GM12878 (cell line): ENCODE measurements at regions not wholly inside any gene's neighbourhood (a gene's known extent, or its start where the extent isn't known, plus 50 kb on each side); places are given as distances from the start of the nearest gene placed in this dataset.
"Not testable (repeated sequence)": the region's sequence is repeated elsewhere in the genome, so short reads cannot be mapped to it uniquely, and the experiment has no call there.

ENCODE experiments used
- BHLHE40 ChIP-seq, 2 experiments: fragments of 450-650 bp in 1 of 2; IDR thresholded peaks; 2 replicates each; pipeline ENCODE4 v1.6.1; 2011 to 2017; ENCODE audit warnings: low read depth in 2 of 2, borderline replicate concordance in 1 of 2, improper control_type of control experiment in 1 of 2, low read length in 1 of 2, mild to moderate bottlenecking in 1 of 2
- CEBPB ChIP-seq, 2 experiments: fragments of 150-350 bp in 1 of 2; IDR thresholded peaks; 2 replicates each; pipeline ENCODE4 v1.6.1; 2012 to 2014; ENCODE audit warnings: low read depth in 2 of 2, low read length in 2 of 2, borderline replicate concordance in 1 of 2, inconsistent platforms in 1 of 2
- CTCF ChIP-seq, 3 experiments: IDR thresholded peaks in 2 of 3; conservative IDR thresholded peaks in 1 of 3; 2 replicates each; pipeline ENCODE4 v1.5.1; 2011; ENCODE audit warnings: low read depth in 3 of 3, low read length in 3 of 3, mild to moderate bottlenecking in 3 of 3, control low read depth in 2 of 3, moderate library complexity in 2 of 3, inconsistent platforms in 1 of 3, mixed read lengths in 1 of 3; ENCODE audit not compliant: control insufficient read depth in 2 of 3, insufficient read depth in 1 of 3; ENCODE audit errors: extremely low read depth in 1 of 3
- EZH2 ChIP-seq: IDR thresholded peaks from 2 replicates; pipeline ENCODE4 v1.6.1; 2012; ENCODE audit warnings: low read depth, mild to moderate bottlenecking, control low read depth, inconsistent platforms, low read length, borderline replicate concordance; ENCODE audit not compliant: control insufficient read depth
- IRF3 ChIP-seq: fragments of 450-650 bp; IDR thresholded peaks from 2 replicates; pipeline ENCODE4 v1.6.1; 2014; ENCODE audit warnings: mild to moderate bottlenecking
- POLR2A ChIP-seq: IDR thresholded peaks from 2 replicates; pipeline ENCODE4 v1.6.1; 2011; ENCODE audit warnings: low read depth, mild to moderate bottlenecking, low read length
- POLR2AphosphoS5 ChIP-seq: IDR thresholded peaks from 2 replicates; pipeline ENCODE4 v1.6.1; 2011; ENCODE audit warnings: mild to moderate bottlenecking, low read length, inconsistent platforms
- TF ChIP-seq, protein P1 (sequence below): IDR thresholded peaks from 2 replicates; pipeline ENCODE4 v1.6.1; 2012; ENCODE audit warnings: low read depth, low read length, improper control_type of control experiment

- TF ChIP-seq CEBPB (IDR thresholded peaks at IDR 0.05; ENCODE audit: borderline replicate concordance in 1 of 2, low read depth in 2 of 2, low read length in 2 of 2); IRF3; POLR2AphosphoS5; BHLHE40 (IDR thresholded peaks at IDR 0.05; ENCODE audit: borderline replicate concordance in 1 of 2, low read depth in 2 of 2, low read length in 1 of 2); CTCF (IDR thresholded peaks at IDR 0.05 in 2 of 3, conservative IDR thresholded peaks at IDR 0.05 in 1 of 3; ENCODE audit: control insufficient read depth in 2 of 3, extremely low read depth in 1 of 3, insufficient read depth in 1 of 3, low read depth in 3 of 3, low read length in 3 of 3); POLR2A; EZH2: not testable (repeated sequence)
- TF ChIP-seq, protein P1, sequence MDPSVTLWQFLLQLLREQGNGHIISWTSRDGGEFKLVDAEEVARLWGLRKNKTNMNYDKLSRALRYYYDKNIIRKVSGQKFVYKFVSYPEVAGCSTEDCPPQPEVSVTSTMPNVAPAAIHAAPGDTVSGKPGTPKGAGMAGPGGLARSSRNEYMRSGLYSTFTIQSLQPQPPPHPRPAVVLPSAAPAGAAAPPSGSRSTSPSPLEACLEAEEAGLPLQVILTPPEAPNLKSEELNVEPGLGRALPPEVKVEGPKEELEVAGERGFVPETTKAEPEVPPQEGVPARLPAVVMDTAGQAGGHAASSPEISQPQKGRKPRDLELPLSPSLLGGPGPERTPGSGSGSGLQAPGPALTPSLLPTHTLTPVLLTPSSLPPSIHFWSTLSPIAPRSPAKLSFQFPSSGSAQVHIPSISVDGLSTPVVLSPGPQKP, result not testable (repeated sequence)
These were observed 163.5 kb upstream of the ATP10A start for GRCh38 chr15:26026671-26027070.
